Parathyroid adenoma (tissue), 2 donors: ENCODE measurements at regions not wholly inside any gene's neighbourhood (a gene's known extent, or its start where the extent isn't known, plus 50 kb on each side); places are given as distances from the start of the nearest gene placed in this dataset.

Experiments
- H2AFZ ChIP-seq: fragments of 300-600 bp; sonication (generic); one replicate; pipeline ENCODE4 v1.7.0; 2017; ENCODE audit warnings: antibody characterized with exemption, mild to moderate bottlenecking
- H3K27ac ChIP-seq: fragments of 300-600 bp; sonication (generic); one replicate; pipeline ENCODE4 v1.7.0; 2017
- H3K27me3 ChIP-seq: fragments of 300-600 bp; sonication (generic); one replicate; pipeline ENCODE4 v1.7.0; 2017; ENCODE audit warnings: low read length; ENCODE audit not compliant: control insufficient read depth, insufficient read depth
- H3K36me3 ChIP-seq: fragments of 300-600 bp; sonication (generic); one replicate; pipeline ENCODE4 v1.7.0; 2017; ENCODE audit warnings: low read length; ENCODE audit not compliant: control insufficient read depth, insufficient read depth
- H3K4me1 ChIP-seq: fragments of 300-600 bp; sonication (generic); one replicate; pipeline ENCODE4 v1.7.0; 2017; ENCODE audit warnings: control low read depth
- H3K4me2 ChIP-seq: fragments of 300-600 bp; sonication (generic); one replicate; pipeline ENCODE4 v1.7.0; 2017; ENCODE audit warnings: low read length
- H3K4me3 ChIP-seq: fragments of 300-600 bp; sonication (generic); one replicate; pipeline ENCODE4 v1.7.0; 2017; ENCODE audit warnings: low read depth, low read length
- H3K79me2 ChIP-seq: fragments of 300-600 bp; sonication (generic); one replicate; pipeline ENCODE4 v1.7.0; 2017; ENCODE audit warnings: control low read depth
- H3K9ac ChIP-seq: fragments of 300-600 bp; sonication (generic); one replicate; pipeline ENCODE4 v1.7.0; 2017; ENCODE audit warnings: mild to moderate bottlenecking
- H3K9me3 ChIP-seq: fragments of 300-600 bp; sonication (generic); one replicate; pipeline ENCODE4 v1.7.0; 2017; ENCODE audit warnings: low read length; ENCODE audit not compliant: control insufficient read depth
- CTCF ChIP-seq: fragments of 300-600 bp; sonication (generic); IDR thresholded peaks from one replicate; pipeline ENCODE4 v1.7.0; 2017; ENCODE audit warnings: antibody characterized with exemption, mild to moderate bottlenecking
- donor health status: primary hyperparathyroidism.

GRCh38 chr2:219918944-219919343 lies 291.5 kb downstream of the SLC4A3 start:
- H3K9ac ChIP-seq = no peak overlapping the region
- H3K9me3 ChIP-seq = no peaks in the 10 kb centered on the region

GRCh38 chr2:219919506-219919905 lies 292.1 kb downstream of the SLC4A3 start:
- no peaks in the 10 kb centered on the region for H3K27me3 ChIP-seq
- H3K9ac ChIP-seq = no peak overlapping the region
- no peak overlapping the region for H3K4me3 ChIP-seq
- H2AFZ ChIP-seq = no peak overlapping the region
- no peak overlapping the region for H3K4me2 ChIP-seq
- no peaks in the 10 kb centered on the region for H3K4me1 ChIP-seq
- H3K27ac ChIP-seq = no peak overlapping the region
- no peaks in the 10 kb centered on the region for H3K79me2 ChIP-seq
- no peak for TF ChIP-seq CTCF
- no peaks in the 10 kb centered on the region for H3K9me3 ChIP-seq
- H3K36me3 ChIP-seq = no peaks in the 10 kb centered on the region

More at GRCh38 chr2:219918944-219919343, 291.5 kb downstream of the SLC4A3 start:
- no peak for TF ChIP-seq CTCF
- Histone ChIP-seq H3K27me3 (no peaks in the 10 kb centered on the region), H3K4me3 (no peak overlapping the region), H3K27ac (no peak overlapping the region), H3K4me2 (no peak overlapping the region), H3K4me1 (no peaks in the 10 kb centered on the region), H3K36me3 (no peaks in the 10 kb centered on the region), H3K79me2 (no peaks in the 10 kb centered on the region), H2AFZ (no peak overlapping the region)

- Histone ChIP-seq H3K27ac (no peak overlapping the region), H3K79me2 (no peaks in the 10 kb centered on the region), H3K4me2 (no peak overlapping the region), H3K4me1 (no peaks in the 10 kb centered on the region), H3K27me3 (no peaks in the 10 kb centered on the region), H3K9ac (no peak overlapping the region), H2AFZ (no peak overlapping the region), H3K4me3 (no peak overlapping the region), H3K36me3 (no peaks in the 10 kb centered on the region), H3K9me3 (no peaks in the 10 kb centered on the region)
- TF ChIP-seq CTCF = no peak
Observed at GRCh38 chr2:219929835-219930234, 302.4 kb downstream of the SLC4A3 start.

DNA sequence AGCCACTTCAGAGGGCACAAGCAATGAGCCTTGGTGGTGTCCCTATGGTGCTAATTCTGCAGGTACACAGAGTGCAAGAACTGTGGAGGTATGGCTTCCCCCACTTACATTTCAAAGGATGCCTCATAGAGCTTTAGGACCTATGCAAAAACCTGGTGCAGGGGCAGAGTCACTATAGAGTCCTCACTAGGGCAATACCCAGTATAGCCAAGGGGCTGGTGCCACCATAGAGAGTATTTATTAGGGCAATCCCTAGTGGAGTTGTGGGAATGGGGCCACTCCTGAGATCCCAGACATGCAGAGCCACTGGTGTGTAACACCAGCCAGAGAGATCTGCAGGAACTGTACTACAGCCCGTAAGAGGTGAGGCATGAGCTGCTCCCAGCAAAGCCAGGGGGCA lies 312.2 kb downstream of the SLC4A3 start:
- Histone ChIP-seq H3K9me3 (no peaks in the 10 kb centered on the region), H3K4me2 (no peak overlapping the region), H3K36me3 (no peaks in the 10 kb centered on the region), H3K27me3 (no peaks in the 10 kb centered on the region), H3K9ac (no peak overlapping the region), H3K4me3 (no peak overlapping the region), H3K4me1 (no peaks in the 10 kb centered on the region), H3K27ac (no peak overlapping the region), H2AFZ (no peak overlapping the region), H3K79me2 (no peaks in the 10 kb centered on the region)
- no peak for TF ChIP-seq CTCF

DNA sequence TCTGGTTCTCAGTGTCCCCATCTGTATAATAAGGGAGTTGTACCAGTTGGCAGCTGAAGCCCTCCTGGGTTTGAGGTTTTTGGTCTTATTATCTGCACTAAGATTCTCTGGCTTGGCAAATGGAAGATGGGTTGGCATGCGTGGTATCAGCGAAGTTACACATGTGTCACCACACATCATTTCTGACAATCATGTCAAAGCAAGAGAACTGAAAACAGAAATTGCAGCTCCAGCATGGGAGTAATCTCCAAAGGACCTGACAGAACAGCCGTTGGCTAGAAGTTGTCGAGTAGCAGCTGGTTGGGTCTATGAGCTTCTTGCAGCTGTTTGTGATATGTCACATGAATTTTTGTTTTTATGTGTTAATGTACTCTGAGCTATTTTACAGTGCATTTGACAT lies 317.4 kb downstream of the SLC4A3 start:
- Histone ChIP-seq H2AFZ (no peak overlapping the region), H3K9ac (no peak overlapping the region), H3K27me3 (no peaks in the 10 kb centered on the region), H3K4me3 (no peak overlapping the region), H3K79me2 (no peaks in the 10 kb centered on the region), H3K36me3 (no peaks in the 10 kb centered on the region), H3K4me1 (no peaks in the 10 kb centered on the region), H3K9me3 (no peaks in the 10 kb centered on the region), H3K4me2 (no peak overlapping the region), H3K27ac (no peak overlapping the region)
- no peak for TF ChIP-seq CTCF
